ENCODE measurements at regions not wholly inside any gene's neighbourhood (a gene's known extent, or its start where the extent isn't known, plus 50 kb on each side); places are given as distances from the start of the nearest gene placed in this dataset.
A peak's percentile ranks its signal among the peaks of the same experiment; 100 is the strongest.

GRCh38 chr9:109914280-109915027 lies 134.5 kb downstream of the PALM2AKAP2 start:
- DNase-seq = no peak

GRCh38 chr9:109916316-109916715 lies 136.3 kb downstream of the PALM2AKAP2 start:
- DNase-seq = no peak

- DNase-seq = no peak
Observed at GRCh38 chr9:109918339-109919163, 138.6 kb downstream of the PALM2AKAP2 start.

- DNase-seq = no peak
Observed at GRCh38 chr9:109919736-109920408, 139.9 kb downstream of the PALM2AKAP2 start.

- DNase-seq = no peak
Observed at GRCh38 chr9:109922617-109923470, 142.8 kb downstream of the PALM2AKAP2 start.

- no peak for DNase-seq
Observed at GRCh38 chr9:109923471-109923760, 143.4 kb downstream of the PALM2AKAP2 start.

GRCh38 chr9:109923806-109924205 lies 143.8 kb downstream of the PALM2AKAP2 start:
- DNase-seq = no peak

- DNase-seq = no peak
Observed at GRCh38 chr9:109925799-109926198, 145.8 kb downstream of the PALM2AKAP2 start.

GRCh38 chr9:109926421-109926869 lies 146.4 kb downstream of the PALM2AKAP2 start:
- peak; percentile 5 for DNase-seq

GRCh38 chr9:109931623-109932022 lies 151.6 kb downstream of the PALM2AKAP2 start:
- DNase-seq = no peak

GRCh38 chr9:109934136-109934856 lies 154.3 kb downstream of the PALM2AKAP2 start:
- DNase-seq = no peak

- no peak for DNase-seq
Observed at GRCh38 chr9:109934857-109935215, 154.8 kb downstream of the PALM2AKAP2 start.

GRCh38 chr9:109935406-109936087 lies 155.5 kb downstream of the PALM2AKAP2 start:
- DNase-seq = no peak

- no peak for DNase-seq
Observed at GRCh38 chr9:109937861-109938453, 158.0 kb downstream of the PALM2AKAP2 start.

- DNase-seq = no peak
Observed at GRCh38 chr9:109939698-109940342, 159.8 kb downstream of the PALM2AKAP2 start.

- DNase-seq = no peak
Observed at GRCh38 chr9:109940561-109940960, 160.6 kb downstream of the PALM2AKAP2 start.

GRCh38 chr9:109941771-109942170 lies 161.8 kb downstream of the PALM2AKAP2 start:
- DNase-seq = no peak

- no peak for DNase-seq
Observed at GRCh38 chr9:109945573-109945972, 165.6 kb downstream of the PALM2AKAP2 start.

GRCh38 chr9:109948453-109948852 lies 168.5 kb downstream of the PALM2AKAP2 start:
- no peak for DNase-seq

GRCh38 chr9:109950710-109951443 lies 170.9 kb downstream of the PALM2AKAP2 start:
- no peak for DNase-seq

All from hematopoietic multipotent progenitor cell treated with erythropoietin and hydrocortisone succinate and interleukin-3 and kit ligand, for 6 days (in vitro differentiated cells).